Calu3 (cell line): ENCODE measurements at regions not wholly inside any gene's neighbourhood (a gene's known extent, or its start where the extent isn't known, plus 50 kb on each side); places are given as distances from the start of the nearest gene placed in this dataset.

Experiments used
- BruUV-seq: library from RNA; stranded (reverse); fragments of 400-500 nt; replicated peaks from 2 replicates; lab custom pipeline; 2021; lab: Mats Ljungman, UMichigan
- CTCF ChIA-PET: fragments of 300-600 bp; sonication (Branson Sonifier 250); formaldehyde crosslinking; loops from one replicate; lab custom pipeline; 2022; ENCODE audit warnings: antibody characterized with exemption; lab: Charles Lee
- DNase-seq: peaks from one replicate; pipeline ENCODE4 v3.0.0; 2022
- H3K27ac Mint-ChIP-seq: one replicate; pipeline ENCODE4 v1.8.0; 2022; ENCODE audit warnings: mixed read lengths; ENCODE audit not compliant: unreplicated experiment
- H3K27me3 Mint-ChIP-seq: one replicate; pipeline ENCODE4 v1.8.0; 2022; ENCODE audit warnings: mixed read lengths; ENCODE audit not compliant: unreplicated experiment
- H3K36me3 Mint-ChIP-seq: one replicate; pipeline ENCODE4 v1.8.0; 2022; ENCODE audit warnings: mild to moderate bottlenecking, moderate library complexity, mixed read lengths; ENCODE audit not compliant: insufficient read depth, unreplicated experiment
- H3K4me1 Mint-ChIP-seq: one replicate; pipeline ENCODE4 v1.8.0; 2022; ENCODE audit warnings: mild to moderate bottlenecking, low read depth, mixed read lengths; ENCODE audit not compliant: unreplicated experiment
- H3K4me3 Mint-ChIP-seq: one replicate; pipeline ENCODE4 v1.8.0; 2022; ENCODE audit warnings: mild to moderate bottlenecking, low read depth, moderate library complexity, mixed read lengths; ENCODE audit not compliant: unreplicated experiment
- H3K9me3 Mint-ChIP-seq: one replicate; pipeline ENCODE4 v1.8.0; 2022; ENCODE audit warnings: low read depth, mixed read lengths; ENCODE audit not compliant: unreplicated experiment
- CTCF ChIP-seq: fragments of 200-600 bp; IDR thresholded peaks from one replicate; pipeline ENCODE4 v1.8.0; 2022; ENCODE audit warnings: antibody characterized with exemption; ENCODE audit not compliant: unreplicated experiment
- intact Hi-C: fragments of 100-400 bp; cut with micrococcal nuclease; formaldehyde crosslinking; loops from one replicate; pipeline ENCODE4 v1.10.0; 2022; ENCODE audit not compliant: unreplicated experiment

- Mint-ChIP-seq H3K27me3 (peaks cover 78% of the 10 kb centered on the region), H3K9me3 (no peaks in the 10 kb centered on the region), H3K27ac (no peak overlapping the region), H3K4me1 (no peaks in the 10 kb centered on the region), H3K4me3 (no peak overlapping the region), H3K36me3 (no peaks in the 10 kb centered on the region)
- DNase-seq = no peak
- no TSS peak for BruUV-seq
- intact Hi-C loops = no loop called here
- CTCF ChIA-PET = no interaction called here
- no peak for TF ChIP-seq CTCF
Observed at GRCh38 chr11:20251496-20251895, 91.2 kb upstream of the DBX1 start.

DNA sequence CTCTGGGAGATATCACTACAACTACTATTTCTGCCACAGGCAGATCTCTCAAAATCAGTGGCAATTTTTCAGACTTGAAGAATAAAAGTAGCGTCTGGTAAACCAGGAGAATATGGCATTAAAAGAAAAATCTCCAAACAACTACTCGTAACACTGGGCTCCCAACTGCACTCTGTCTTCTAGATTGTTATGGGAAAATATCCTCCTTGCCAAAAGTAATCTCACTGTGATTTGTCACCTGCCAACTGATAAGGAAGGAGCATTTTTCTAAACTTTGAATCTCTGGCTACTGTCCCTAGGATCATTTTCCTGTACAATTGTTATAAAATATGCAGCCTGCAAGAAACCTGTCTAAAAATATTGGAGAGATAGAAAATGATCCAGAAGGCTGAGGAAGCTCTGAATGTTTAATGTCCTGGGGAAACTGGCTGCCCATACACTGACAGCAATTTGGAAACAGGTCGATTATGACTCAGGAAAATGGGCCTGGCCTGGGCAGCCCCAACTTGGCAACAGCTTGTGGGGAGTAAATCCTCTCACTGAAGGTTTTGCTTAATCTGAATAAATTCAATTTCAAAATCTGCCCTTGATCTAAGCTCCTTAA, 90.5 kb upstream of the DBX1 start:
- DNase-seq = no peak
- H3K9me3 Mint-ChIP-seq = no peaks in the 10 kb centered on the region
- no peak overlapping the region for H3K4me3 Mint-ChIP-seq
- no peak overlapping the region for H3K27ac Mint-ChIP-seq
- no peak for TF ChIP-seq CTCF
- intact Hi-C loops = no loop called here
- no peaks in the 10 kb centered on the region for H3K4me1 Mint-ChIP-seq
- peaks cover 83% of the 10 kb centered on the region for H3K27me3 Mint-ChIP-seq
- no peaks in the 10 kb centered on the region for H3K36me3 Mint-ChIP-seq
- BruUV-seq = no TSS peak
- CTCF ChIA-PET = no interaction called here

DNA sequence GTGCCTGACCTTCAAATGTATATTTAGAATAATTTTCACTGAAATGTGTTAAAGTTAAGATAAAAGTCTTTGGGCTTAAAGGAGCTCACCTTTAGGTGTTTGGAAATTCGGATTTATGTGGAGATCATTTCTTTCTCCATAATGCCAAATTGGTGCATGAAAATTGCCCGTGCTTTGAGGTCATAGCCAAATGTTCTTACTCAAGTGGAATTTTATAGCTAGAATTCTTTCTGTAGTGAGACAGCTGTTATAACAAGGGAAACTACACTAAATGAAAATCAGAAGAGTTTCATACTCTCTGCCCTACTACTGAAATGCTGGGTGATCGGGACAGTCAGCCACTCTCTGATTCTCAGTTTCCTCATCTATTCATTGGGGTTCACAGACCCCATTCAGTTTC, 89.5 kb upstream of the DBX1 start:
- no peak for DNase-seq
- H3K4me3 Mint-ChIP-seq = no peak overlapping the region
- intact Hi-C loops = no loop called here
- no peak overlapping the region for H3K27ac Mint-ChIP-seq
- H3K27me3 Mint-ChIP-seq = peaks cover 78% of the 10 kb centered on the region
- no peaks in the 10 kb centered on the region for H3K4me1 Mint-ChIP-seq
- CTCF ChIA-PET = no interaction called here
- no peak for TF ChIP-seq CTCF
- H3K36me3 Mint-ChIP-seq = no peaks in the 10 kb centered on the region
- no peaks in the 10 kb centered on the region for H3K9me3 Mint-ChIP-seq
- no TSS peak for BruUV-seq

DNA sequence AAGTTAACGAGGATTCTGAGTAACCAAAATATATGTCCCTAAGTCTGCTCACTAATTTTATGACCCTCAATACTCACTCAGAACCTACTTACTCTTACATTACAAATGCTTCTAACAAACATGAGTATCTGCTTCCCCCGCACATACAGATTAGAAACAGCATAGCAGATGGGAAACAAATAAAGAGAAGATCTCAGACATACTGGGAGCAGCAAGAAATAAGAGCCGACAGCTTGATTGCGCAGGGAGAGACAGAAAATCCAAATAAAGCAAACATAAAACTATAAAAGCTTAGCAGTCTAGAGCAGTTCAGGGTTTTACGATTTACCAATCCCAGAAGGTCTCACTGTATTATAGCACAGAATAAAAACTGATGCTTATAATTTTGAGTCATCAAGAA, 89.1 kb upstream of the DBX1 start:
- no peak for DNase-seq
- BruUV-seq = no TSS peak
- Mint-ChIP-seq H3K27ac (no peak overlapping the region), H3K9me3 (no peaks in the 10 kb centered on the region), H3K4me3 (no peak overlapping the region), H3K4me1 (no peaks in the 10 kb centered on the region), H3K27me3 (peaks cover 74% of the 10 kb centered on the region), H3K36me3 (no peaks in the 10 kb centered on the region)
- no peak for TF ChIP-seq CTCF
- CTCF ChIA-PET = no interaction called here
- intact Hi-C loops = no loop called here
